Mammary epithelial cell (primary cell): ENCODE measurements at regions not wholly inside any gene's neighbourhood (a gene's known extent, or its start where the extent isn't known, plus 50 kb on each side); places are given as distances from the start of the nearest gene placed in this dataset.

ENCODE experiments used
- EZH2 ChIP-seq: IDR thresholded peaks from 2 replicates; pipeline ENCODE4 v1.6.1; 2012; ENCODE audit warnings: low read length, inconsistent platforms, borderline replicate concordance
- TF ChIP-seq, protein P1 (sequence below), 2 donors: IDR thresholded peaks in 1 of 2; conservative IDR thresholded peaks in 1 of 2; 2 replicates each; pipeline ENCODE4 v1.5.1; 2011 to 2012; ENCODE audit warnings: inconsistent platforms in 2 of 2, low read length in 2 of 2, mild to moderate bottlenecking in 2 of 2, control low read depth in 1 of 2, low read depth in 1 of 2; ENCODE audit not compliant: insufficient read depth in 1 of 2; ENCODE audit errors: extremely low read depth in 1 of 2

GRCh38 chr1:239856924-239857323 is 234.8 kb upstream of the FMN2 start:
- TF ChIP-seq, protein P1, sequence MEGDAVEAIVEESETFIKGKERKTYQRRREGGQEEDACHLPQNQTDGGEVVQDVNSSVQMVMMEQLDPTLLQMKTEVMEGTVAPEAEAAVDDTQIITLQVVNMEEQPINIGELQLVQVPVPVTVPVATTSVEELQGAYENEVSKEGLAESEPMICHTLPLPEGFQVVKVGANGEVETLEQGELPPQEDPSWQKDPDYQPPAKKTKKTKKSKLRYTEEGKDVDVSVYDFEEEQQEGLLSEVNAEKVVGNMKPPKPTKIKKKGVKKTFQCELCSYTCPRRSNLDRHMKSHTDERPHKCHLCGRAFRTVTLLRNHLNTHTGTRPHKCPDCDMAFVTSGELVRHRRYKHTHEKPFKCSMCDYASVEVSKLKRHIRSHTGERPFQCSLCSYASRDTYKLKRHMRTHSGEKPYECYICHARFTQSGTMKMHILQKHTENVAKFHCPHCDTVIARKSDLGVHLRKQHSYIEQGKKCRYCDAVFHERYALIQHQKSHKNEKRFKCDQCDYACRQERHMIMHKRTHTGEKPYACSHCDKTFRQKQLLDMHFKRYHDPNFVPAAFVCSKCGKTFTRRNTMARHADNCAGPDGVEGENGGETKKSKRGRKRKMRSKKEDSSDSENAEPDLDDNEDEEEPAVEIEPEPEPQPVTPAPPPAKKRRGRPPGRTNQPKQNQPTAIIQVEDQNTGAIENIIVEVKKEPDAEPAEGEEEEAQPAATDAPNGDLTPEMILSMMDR (conservative IDR thresholded peaks at IDR 0.05 in 1 of 2, IDR thresholded peaks at IDR 0.05 in 1 of 2; ENCODE audit: extremely low read depth in 1 of 2, insufficient read depth in 1 of 2, low read depth in 1 of 2, low read length in 2 of 2) = no peak
- no peak for TF ChIP-seq EZH2
